SH-SY5Y (cell line): ENCODE measurements at regions not wholly inside any gene's neighbourhood (a gene's known extent, or its start where the extent isn't known, plus 50 kb on each side); places are given as distances from the start of the nearest gene placed in this dataset.

Experiments
- GATA2 ChIP-seq: IDR thresholded peaks from 2 replicates; pipeline ENCODE4 v1.6.1; 2011; ENCODE audit warnings: mild to moderate bottlenecking, low read depth, low read length
- GATA3 ChIP-seq: IDR thresholded peaks from 2 replicates; pipeline ENCODE4 v1.6.1; 2011; ENCODE audit warnings: low read depth, mild to moderate bottlenecking, low read length, moderate library complexity

DNA sequence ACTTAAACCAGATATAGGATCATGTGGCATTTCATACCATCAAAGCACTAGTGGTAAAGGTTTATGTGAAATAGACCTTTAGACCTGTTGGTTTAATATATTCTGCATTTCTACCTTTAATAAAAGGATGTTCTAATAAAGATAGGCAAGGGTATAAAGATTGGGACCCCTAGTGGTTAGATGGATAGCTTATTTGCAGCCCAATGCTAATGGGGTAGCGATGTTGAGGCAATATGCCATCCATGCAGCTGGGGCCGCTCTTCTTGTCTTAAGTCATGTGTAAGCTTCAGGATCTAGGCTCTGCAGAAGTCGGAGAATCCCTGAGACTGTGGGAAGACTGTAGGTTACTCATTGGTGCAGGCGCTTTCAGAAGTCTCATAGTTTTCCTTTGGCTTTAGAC is 114.9 kb downstream of the ICOS start:
- TF ChIP-seq GATA3 (no peak), GATA2 (no peak)
